Peyer's patch (tissue), 4 donors: ENCODE measurements at regions not wholly inside any gene's neighbourhood (a gene's known extent, or its start where the extent isn't known, plus 50 kb on each side); places are given as distances from the start of the nearest gene placed in this dataset.

ENCODE experiments used
- POLR2A ChIP-seq, 2 donors: fragments of 450-650 bp; IDR thresholded peaks; one replicate each; pipeline ENCODE4 v1.5.1; 2017; ENCODE audit warnings: antibody characterized with exemption in 2 of 2, mild to moderate bottlenecking in 2 of 2, moderate library complexity in 2 of 2
- TF ChIP-seq, protein P1 (sequence below), 6 experiments: fragments of 450-650 bp in 4 of 6; fragments of 200-600 bp in 2 of 6; sonication (generic) in 1 of 6; IDR thresholded peaks; one replicate each; pipeline ENCODE4 v1.5.1; 2017 to 2019; ENCODE audit warnings: antibody characterized with exemption in 6 of 6, mild to moderate bottlenecking in 3 of 6, moderate library complexity in 1 of 6

DNA sequence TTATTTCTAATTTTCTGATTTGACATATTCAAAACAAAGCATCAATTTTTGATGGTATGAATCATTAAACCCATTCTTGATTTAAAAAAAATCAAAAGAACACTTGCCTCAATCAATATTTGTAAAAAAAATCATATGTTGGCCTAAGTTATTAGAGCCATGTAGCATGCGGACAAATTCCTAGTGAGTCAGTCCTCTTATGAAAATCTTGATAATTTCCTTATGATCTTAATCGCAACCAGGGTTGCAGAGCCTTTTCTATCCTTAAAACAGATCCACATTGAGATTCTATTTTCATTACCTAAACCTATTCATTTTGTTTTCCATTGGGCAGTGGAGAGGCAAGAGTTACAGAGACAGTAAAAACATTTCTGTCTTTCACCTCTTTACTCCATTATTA is 203.2 kb downstream of the ARL4A start:
- no peak for TF ChIP-seq POLR2A (IDR thresholded peaks at IDR 0.05)
- TF ChIP-seq, protein P1, sequence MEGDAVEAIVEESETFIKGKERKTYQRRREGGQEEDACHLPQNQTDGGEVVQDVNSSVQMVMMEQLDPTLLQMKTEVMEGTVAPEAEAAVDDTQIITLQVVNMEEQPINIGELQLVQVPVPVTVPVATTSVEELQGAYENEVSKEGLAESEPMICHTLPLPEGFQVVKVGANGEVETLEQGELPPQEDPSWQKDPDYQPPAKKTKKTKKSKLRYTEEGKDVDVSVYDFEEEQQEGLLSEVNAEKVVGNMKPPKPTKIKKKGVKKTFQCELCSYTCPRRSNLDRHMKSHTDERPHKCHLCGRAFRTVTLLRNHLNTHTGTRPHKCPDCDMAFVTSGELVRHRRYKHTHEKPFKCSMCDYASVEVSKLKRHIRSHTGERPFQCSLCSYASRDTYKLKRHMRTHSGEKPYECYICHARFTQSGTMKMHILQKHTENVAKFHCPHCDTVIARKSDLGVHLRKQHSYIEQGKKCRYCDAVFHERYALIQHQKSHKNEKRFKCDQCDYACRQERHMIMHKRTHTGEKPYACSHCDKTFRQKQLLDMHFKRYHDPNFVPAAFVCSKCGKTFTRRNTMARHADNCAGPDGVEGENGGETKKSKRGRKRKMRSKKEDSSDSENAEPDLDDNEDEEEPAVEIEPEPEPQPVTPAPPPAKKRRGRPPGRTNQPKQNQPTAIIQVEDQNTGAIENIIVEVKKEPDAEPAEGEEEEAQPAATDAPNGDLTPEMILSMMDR (IDR thresholded peaks at IDR 0.05) = no peak
